A549 (cell line): ENCODE measurements at regions not wholly inside any gene's neighbourhood (a gene's known extent, or its start where the extent isn't known, plus 50 kb on each side); places are given as distances from the start of the nearest gene placed in this dataset.

Experiments used
- ATAC-seq, 2 experiments: fragments of 200-7000 bp in 1 of 2; fragments of >200 bp in 1 of 2; cut with Nextera tagmentation in 1 of 2; cut with Tn5 transposase in 1 of 2; 3 replicates each; pipeline versions ENCODE4 v1.8.0 to v1.9.1; 2018 to 2020; ENCODE audit warnings: mild to moderate bottlenecking in 1 of 2, moderate library complexity in 1 of 2
- CTCF ChIA-PET: fragments of 300-600 bp; sonication (Branson Sonifier 250); formaldehyde crosslinking; extraction: SDS; loops from one replicate; lab custom pipeline; 2021; ENCODE audit warnings: antibody characterized with exemption, inconsistent platforms; lab: Yijun Ruan, JAX
- POLR2A ChIA-PET: fragments of 350-600 bp; formaldehyde crosslinking; extraction: SDS; loops from one replicate; lab custom pipeline; 2021; ENCODE audit warnings: antibody characterized with exemption, inconsistent platforms; lab: Yijun Ruan, JAX
- DNase-seq, 2 experiments: peaks; one replicate each; pipeline versions ENCODE4 v3.0.0 to v3.0.0-alpha.2; 2011 to 2016; ENCODE audit warnings: low read depth in 1 of 2, low spot score in 1 of 2
- FAIRE-seq: peaks from 2 replicates; lab custom pipeline; 2011; peaks lifted over from hg19 to GRCh38; lab: Jason Lieb, UNC
- H3K27ac ChIP-seq, 2 experiments: fragments of >200 bp; sonication (Bioruptor Twin); formaldehyde crosslinking; 3 replicates each; pipeline ENCODE4 v1.5.1; 2016 to 2017
- H3K4me1 ChIP-seq: fragments of >200 bp; sonication (Bioruptor Twin); formaldehyde crosslinking; 3 replicates; pipeline ENCODE4 v1.6.1; 2016
- H3K4me2 ChIP-seq: fragments of >200 bp; sonication (Bioruptor Twin); formaldehyde crosslinking; 3 replicates; pipeline ENCODE4 v1.6.1; 2016
- H3K4me3 ChIP-seq: fragments of >200 bp; sonication (Bioruptor Twin); formaldehyde crosslinking; 3 replicates; pipeline ENCODE4 v1.5.1; 2016
- H3K9me3 ChIP-seq: fragments of >200 bp; sonication (Bioruptor Twin); formaldehyde crosslinking; 3 replicates; pipeline ENCODE4 v1.6.1; 2016
- CBX2 ChIP-seq: fragments of 200-600 bp; sonication (generic); IDR thresholded peaks from 2 replicates; pipeline ENCODE4 v1.6.1; 2016; ENCODE audit warnings: low read depth, mild to moderate bottlenecking, borderline replicate concordance
- CEBPB ChIP-seq, 2 experiments: fragments of >200 bp in 1 of 2; sonication (Bioruptor Twin) in 1 of 2; formaldehyde crosslinking in 1 of 2; IDR thresholded peaks; 2 replicates each; pipeline ENCODE4 v1.6.1; 2012 to 2016
- CHD4 ChIP-seq: fragments of 200-600 bp; sonication (generic); IDR thresholded peaks from 2 replicates; pipeline ENCODE4 v1.6.1; 2016; ENCODE audit warnings: antibody characterized with exemption, mild to moderate bottlenecking, borderline replicate concordance
- EHMT2 ChIP-seq: fragments of 200-600 bp; sonication (generic); IDR thresholded peaks from 2 replicates; pipeline ENCODE4 v1.6.1; 2016; ENCODE audit warnings: antibody characterized with exemption, low read depth, mild to moderate bottlenecking, moderate library complexity
- ESRRA ChIP-seq: fragments of 150-350 bp; IDR thresholded peaks from 2 replicates; pipeline ENCODE4 v1.6.1; 2014; ENCODE audit warnings: mild to moderate bottlenecking, low read length, borderline replicate concordance
- FOXS1 ChIP-seq: fragments of 250-450 bp; sonication (Bioruptor Pico); IDR thresholded peaks from 2 replicates; pipeline ENCODE4 v1.5.0; 2020; ENCODE audit warnings: mild to moderate bottlenecking, moderate library complexity
- HDAC2 ChIP-seq: fragments of 200-600 bp; sonication (generic); IDR thresholded peaks from 2 replicates; pipeline ENCODE4 v1.6.1; 2016
- HOXA7 ChIP-seq: fragments of 250-450 bp; sonication (Bioruptor Pico); IDR thresholded peaks from 2 replicates; pipeline ENCODE4 v1.5.0; 2020; ENCODE audit warnings: mild to moderate bottlenecking, moderate library complexity
- KDM1A ChIP-seq: fragments of 200-600 bp; sonication (generic); IDR thresholded peaks from 2 replicates; pipeline ENCODE4 v1.6.1; 2016; ENCODE audit warnings: low read depth, mild to moderate bottlenecking
- MAFK ChIP-seq: fragments of 450-650 bp; IDR thresholded peaks from 2 replicates; pipeline ENCODE4 v1.6.1; 2014; ENCODE audit not compliant: partially characterized antibody
- MAZ ChIP-seq: fragments of 150-350 bp; IDR thresholded peaks from 2 replicates; pipeline ENCODE4 v1.6.1; 2014; ENCODE audit warnings: antibody characterized with exemption, low read depth, low read length, borderline replicate concordance
- MYC ChIP-seq: IDR thresholded peaks from 2 replicates; pipeline ENCODE4 v1.6.1; 2012; ENCODE audit warnings: mild to moderate bottlenecking, inconsistent platforms, low read length, improper control_type of control experiment, borderline replicate concordance
- NPAS2 ChIP-seq: fragments of 250-450 bp; sonication (Bioruptor Pico); IDR thresholded peaks from 2 replicates; pipeline ENCODE4 v1.8.0; 2022; ENCODE audit warnings: mild to moderate bottlenecking, moderate library complexity, borderline replicate concordance
- NR3C1 ChIP-seq: fragments of >200 bp; sonication (Bioruptor Twin); formaldehyde crosslinking; IDR thresholded peaks from 3 replicates; pipeline ENCODE4 v1.6.1; 2017
- PHF8 ChIP-seq: fragments of 200-600 bp; sonication (generic); IDR thresholded peaks from 2 replicates; pipeline ENCODE4 v1.6.1; 2016; ENCODE audit warnings: low read depth, mild to moderate bottlenecking, antibody characterized with exemption, moderate library complexity, borderline replicate concordance
- RAD21 ChIP-seq, 2 experiments: fragments of >200 bp in 1 of 2; sonication (Bioruptor Twin) in 1 of 2; formaldehyde crosslinking in 1 of 2; IDR thresholded peaks in 1 of 2; conservative IDR thresholded peaks in 1 of 2; 2 replicates in 1 of 2; 3 replicates in 1 of 2; pipeline ENCODE4 v1.6.1; 2012 to 2018; ENCODE audit warnings: inconsistent platforms in 1 of 2
- RFX5 ChIP-seq: fragments of 450-650 bp; IDR thresholded peaks from 2 replicates; pipeline ENCODE4 v1.7.1; 2014; ENCODE audit warnings: antibody characterized with exemption, mild to moderate bottlenecking, moderate library complexity
- TFCP2L1 ChIP-seq: fragments of 250-450 bp; sonication (Bioruptor Pico); IDR thresholded peaks from 2 replicates; pipeline ENCODE4 v1.5.0; 2021; ENCODE audit warnings: mild to moderate bottlenecking
- TP53 ChIP-seq: fragments of 250-450 bp; sonication (Bioruptor Pico); IDR thresholded peaks from 2 replicates; pipeline ENCODE4 v1.5.0; 2021; ENCODE audit warnings: mild to moderate bottlenecking, moderate library complexity
- ZNF302 ChIP-seq: fragments of 250-450 bp; sonication (Bioruptor Pico); IDR thresholded peaks from 2 replicates; pipeline ENCODE4 v1.9.0; 2021; ENCODE audit warnings: inconsistent platforms, mild to moderate bottlenecking, moderate library complexity
- ZSCAN20 ChIP-seq: fragments of 250-450 bp; sonication (Bioruptor Pico); IDR thresholded peaks from 2 replicates; pipeline ENCODE4 v1.8.0; 2022; ENCODE audit warnings: mild to moderate bottlenecking, moderate library complexity
- WGBS: methylation state at CpG from one replicate; pipeline ENCODE4 v1.1.6; 2017; ENCODE audit errors: missing lambda C conversion rate; 5-methylcytosine and 5-hydroxymethylcytosine counted together
- TF ChIP-seq, protein P1 (sequence below): fragments of 250-450 bp; sonication (Bioruptor Pico); IDR thresholded peaks from 2 replicates; pipeline ENCODE4 v1.5.0; 2021; ENCODE audit warnings: mild to moderate bottlenecking, moderate library complexity, borderline replicate concordance

GRCh38 chr5:113807427-113807991 is 294.0 kb downstream of the YTHDC2 start:
- Histone ChIP-seq H3K27ac (no peak overlapping the region), H3K4me2 (no peak overlapping the region), H3K4me1 (no peaks in the 10 kb centered on the region), H3K9me3 (no peaks in the 10 kb centered on the region), H3K4me3 (no peak overlapping the region)
- DNase-seq (no peak), ATAC-seq (no peak), FAIRE-seq (no peak)
- POLR2A ChIA-PET: no interaction called here
- CTCF ChIA-PET: interaction anchor here (0.8 kb wide), 1 partner anchor 643 kb away, joined by 3 read pairs; no protein-coding TSS in a partner anchor
- 6% methylated on average over 7 of the region's 7 CpGs for WGBS
- TF ChIP-seq MAFK: no peak
- TF ChIP-seq TFCP2L1 (CRISPR knock-in tag): no peak
- no peak for TF ChIP-seq RAD21 (conservative IDR thresholded peaks at IDR 0.05 in 1 of 2, IDR thresholded peaks at IDR 0.05 in 1 of 2)
- TF ChIP-seq CBX2: no peak
- TF ChIP-seq HOXA7: no peak
- no peak for TF ChIP-seq KDM1A
- no peak for TF ChIP-seq HDAC2
- TF ChIP-seq FOXS1 (CRISPR knock-in tag): no peak

DNA sequence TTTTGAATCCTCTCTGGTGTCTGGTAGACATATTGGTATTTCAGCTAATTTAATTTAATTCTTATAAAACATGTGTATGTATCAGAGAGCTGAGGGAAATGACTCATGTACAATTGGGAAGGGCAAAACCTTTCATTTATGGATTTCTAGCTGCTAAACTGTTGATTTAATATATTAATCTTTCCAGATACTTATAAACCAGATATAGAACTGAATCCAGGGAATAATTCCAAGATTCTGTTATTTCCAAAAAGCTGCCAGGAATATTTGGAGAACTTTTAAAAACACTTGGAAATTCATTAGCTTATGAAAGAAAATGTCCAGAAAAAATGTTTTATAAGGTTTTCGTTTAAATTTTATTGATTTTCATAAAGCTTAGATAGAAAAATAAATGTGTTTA is 295.5 kb downstream of the YTHDC2 start:
- Histone ChIP-seq H3K4me1 (no peaks in the 10 kb centered on the region), H3K27ac (no peak overlapping the region), H3K4me2 (no peak overlapping the region), H3K4me3 (no peak overlapping the region), H3K9me3 (no peaks in the 10 kb centered on the region)
- TF ChIP-seq HDAC2 (no peak), NR3C1 (no peak), FOXS1 (CRISPR knock-in tag) (no peak), MYC (no peak), ZSCAN20 (CRISPR knock-in tag) (no peak)
- ChIA-PET POLR2A (no interaction called here), CTCF (interaction anchor here (1.1 kb wide), 1 partner anchor 9 kb away, joined by 4 read pairs; no protein-coding TSS in a partner anchor)
- ATAC-seq (no peak), DNase-seq (no peak), FAIRE-seq (no peak)
- WGBS: 2% methylated on average over 1 of the region's 1 CpG

DNA sequence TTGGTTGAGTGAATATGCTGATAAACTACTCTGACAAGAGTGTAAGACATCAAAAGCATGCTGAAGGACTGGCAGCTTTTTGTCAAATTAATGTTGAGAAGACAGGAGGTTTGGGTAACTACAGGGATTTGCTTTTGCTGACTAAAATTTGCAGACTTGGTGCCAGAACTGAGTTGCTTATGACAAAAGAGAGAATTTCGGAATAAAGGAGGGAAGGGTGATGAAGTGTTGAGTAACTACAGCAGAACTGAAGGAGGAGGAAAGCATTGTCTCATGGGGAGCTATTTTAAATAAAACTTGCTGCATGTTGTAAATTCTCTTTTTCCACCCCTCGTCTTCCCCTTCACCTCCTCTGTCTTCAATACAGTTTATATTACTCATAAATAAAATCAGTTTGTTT is 296.1 kb downstream of the YTHDC2 start:
- Histone ChIP-seq H3K27ac (no peak overlapping the region), H3K9me3 (no peaks in the 10 kb centered on the region), H3K4me3 (no peak overlapping the region), H3K4me2 (no peak overlapping the region), H3K4me1 (no peaks in the 10 kb centered on the region)
- 3% methylated on average over 2 of the region's 2 CpGs for WGBS
- TF ChIP-seq TP53 (no peak), ZNF302 (no peak), MAFK (no peak), MYC (no peak), EHMT2 (no peak)
- TF ChIP-seq, protein P1, sequence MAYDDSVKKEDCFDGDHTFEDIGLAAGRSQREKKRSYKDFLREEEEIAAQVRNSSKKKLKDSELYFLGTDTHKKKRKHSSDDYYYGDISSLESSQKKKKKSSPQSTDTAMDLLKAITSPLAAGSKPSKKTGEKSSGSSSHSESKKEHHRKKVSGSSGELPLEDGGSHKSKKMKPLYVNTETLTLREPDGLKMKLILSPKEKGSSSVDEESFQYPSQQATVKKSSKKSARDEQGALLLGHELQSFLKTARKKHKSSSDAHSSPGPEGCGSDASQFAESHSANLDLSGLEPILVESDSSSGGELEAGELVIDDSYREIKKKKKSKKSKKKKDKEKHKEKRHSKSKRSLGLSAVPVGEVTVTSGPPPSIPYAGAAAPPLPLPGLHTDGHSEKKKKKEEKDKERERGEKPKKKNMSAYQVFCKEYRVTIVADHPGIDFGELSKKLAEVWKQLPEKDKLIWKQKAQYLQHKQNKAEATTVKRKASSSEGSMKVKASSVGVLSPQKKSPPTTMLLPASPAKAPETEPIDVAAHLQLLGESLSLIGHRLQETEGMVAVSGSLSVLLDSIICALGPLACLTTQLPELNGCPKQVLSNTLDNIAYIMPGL: no peak
- FAIRE-seq (no peak), DNase-seq (no peak), ATAC-seq (no peak)
- ChIA-PET POLR2A (no interaction called here), CTCF (interaction anchor here (1.1 kb wide), 1 partner anchor 9 kb away, joined by 4 read pairs; no protein-coding TSS in a partner anchor)

DNA sequence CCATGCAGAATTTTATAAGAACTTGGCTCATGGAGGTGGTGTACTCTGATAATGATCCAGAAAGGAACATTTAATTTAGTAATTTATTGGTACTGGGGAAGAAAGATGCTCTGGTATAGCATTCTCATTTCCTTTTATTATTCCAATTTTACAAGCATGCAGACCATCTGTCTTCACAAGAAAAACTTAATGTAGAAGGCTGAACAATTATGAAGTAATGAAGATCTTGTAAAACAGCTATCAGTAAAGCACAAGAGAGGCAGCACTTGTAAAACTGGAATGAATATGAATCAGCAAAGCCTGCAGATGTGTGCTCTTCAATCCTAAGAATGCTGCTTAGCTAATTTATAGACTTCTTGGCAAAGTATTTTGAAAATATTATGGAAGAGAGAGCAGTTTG is 300.0 kb downstream of the YTHDC2 start:
- DNase-seq: no peak
- no peaks in the 10 kb centered on the region for H3K4me1 ChIP-seq
- ChIA-PET POLR2A (no interaction called here), CTCF (interaction anchor here (0.5 to 1.0 kb wide), 2 partner anchors 259 to 636 kb away, joined by 3 read pairs; no protein-coding TSS in a partner anchor)
- no peak for FAIRE-seq
- TF ChIP-seq MAZ (no peak), RFX5 (no peak), CEBPB (IDR thresholded peaks at IDR 0.05) (no peak), HOXA7 (no peak), CHD4 (no peak), NPAS2 (no peak), ESRRA (no peak), PHF8 (no peak)
- no peak overlapping the region for H3K27ac ChIP-seq
- ATAC-seq: no peak
- H3K9me3 ChIP-seq: no peaks in the 10 kb centered on the region
- H3K4me3 ChIP-seq: no peak overlapping the region
- H3K4me2 ChIP-seq: no peak overlapping the region
